ENCODE measurements at regions not wholly inside any gene's neighbourhood (a gene's known extent, or its start where the extent isn't known, plus 50 kb on each side); places are given as distances from the start of the nearest gene placed in this dataset.

DNA sequence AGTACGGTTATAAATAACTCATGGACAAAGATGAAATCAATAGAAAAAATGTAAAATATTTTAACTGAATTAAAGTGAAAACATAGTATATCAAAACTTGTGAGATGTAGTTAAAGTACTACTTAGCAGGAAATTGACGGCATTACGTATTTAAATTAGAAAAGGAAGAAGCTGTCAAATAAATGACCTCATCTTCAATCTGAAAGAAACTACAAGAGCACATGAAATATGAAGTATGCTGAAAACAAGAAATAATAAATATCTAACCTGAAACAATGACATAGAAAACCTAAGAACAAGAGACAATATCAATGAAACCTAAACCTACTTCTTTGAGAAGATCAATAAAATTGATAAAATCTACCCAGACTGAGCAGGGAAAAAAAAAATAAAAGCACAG lies 122.2 kb upstream of the PDE4B start:
- no peak for DNase-seq (ENCODE audit: low spot score)
- 97% methylated on average over 3 of the region's 3 CpGs for WGBS (ENCODE audit: low lambda C conversion rate, missing lambda C conversion rate)
- Histone ChIP-seq H3K36me3 (replicated peaks; ENCODE audit: insufficient read depth, low read depth) (no peaks in the 10 kb centered on the region), H3K4me2 (no peak overlapping the region), H2AFZ (no peak overlapping the region), H3K9me2 (replicated peaks; ENCODE audit: insufficient read depth) (no peaks in the 10 kb centered on the region), H3K27ac (no peak overlapping the region), H3K4me1 (ENCODE audit: insufficient read depth) (no peaks in the 10 kb centered on the region), H3K79me2 (no peaks in the 10 kb centered on the region), H4K20me1 (ENCODE audit: insufficient read depth, poor library complexity, severe bottlenecking) (no peaks in the 10 kb centered on the region), H3K4me3 (no peak overlapping the region), H3K9me3 (ENCODE audit: low read depth) (no peaks in the 10 kb centered on the region), H3K27me3 (no peaks in the 10 kb centered on the region)
- TF ChIP-seq EZH2 (IDR thresholded peaks at IDR 0.05; ENCODE audit: borderline replicate concordance) (no peak), EZH2phosphoT487 (IDR thresholded peaks at IDR 0.05; ENCODE audit: low read depth, severe bottlenecking, unreplicated experiment) (no peak)

DNA sequence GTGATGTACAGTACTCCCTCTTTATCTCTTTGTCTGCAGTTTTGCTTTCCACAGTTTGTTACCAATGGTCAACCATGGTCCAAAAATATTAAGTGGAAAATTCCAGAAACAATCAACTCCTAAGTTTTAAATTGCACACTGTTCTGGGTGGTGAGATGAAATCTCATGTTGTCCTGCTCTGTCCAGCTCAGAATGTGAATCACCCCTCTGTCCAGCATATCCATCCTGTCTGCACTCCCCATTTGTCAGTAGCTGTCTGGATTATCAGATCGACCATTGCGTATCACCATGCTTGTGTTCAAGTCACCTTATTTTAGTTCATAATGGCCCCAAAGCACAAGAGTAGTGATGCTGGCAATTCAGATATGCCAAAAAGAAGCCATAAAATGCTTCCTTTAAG lies 118.2 kb upstream of the PDE4B start:
- H3K4me1 ChIP-seq (ENCODE audit: insufficient read depth), result no peaks in the 10 kb centered on the region
- no peak for TF ChIP-seq EZH2phosphoT487 (IDR thresholded peaks at IDR 0.05; ENCODE audit: low read depth, severe bottlenecking, unreplicated experiment)
- TF ChIP-seq, protein P1, sequence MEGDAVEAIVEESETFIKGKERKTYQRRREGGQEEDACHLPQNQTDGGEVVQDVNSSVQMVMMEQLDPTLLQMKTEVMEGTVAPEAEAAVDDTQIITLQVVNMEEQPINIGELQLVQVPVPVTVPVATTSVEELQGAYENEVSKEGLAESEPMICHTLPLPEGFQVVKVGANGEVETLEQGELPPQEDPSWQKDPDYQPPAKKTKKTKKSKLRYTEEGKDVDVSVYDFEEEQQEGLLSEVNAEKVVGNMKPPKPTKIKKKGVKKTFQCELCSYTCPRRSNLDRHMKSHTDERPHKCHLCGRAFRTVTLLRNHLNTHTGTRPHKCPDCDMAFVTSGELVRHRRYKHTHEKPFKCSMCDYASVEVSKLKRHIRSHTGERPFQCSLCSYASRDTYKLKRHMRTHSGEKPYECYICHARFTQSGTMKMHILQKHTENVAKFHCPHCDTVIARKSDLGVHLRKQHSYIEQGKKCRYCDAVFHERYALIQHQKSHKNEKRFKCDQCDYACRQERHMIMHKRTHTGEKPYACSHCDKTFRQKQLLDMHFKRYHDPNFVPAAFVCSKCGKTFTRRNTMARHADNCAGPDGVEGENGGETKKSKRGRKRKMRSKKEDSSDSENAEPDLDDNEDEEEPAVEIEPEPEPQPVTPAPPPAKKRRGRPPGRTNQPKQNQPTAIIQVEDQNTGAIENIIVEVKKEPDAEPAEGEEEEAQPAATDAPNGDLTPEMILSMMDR (IDR thresholded peaks at IDR 0.05; ENCODE audit: poor library complexity), result no peak
- no peak for TF ChIP-seq EZH2 (IDR thresholded peaks at IDR 0.05; ENCODE audit: borderline replicate concordance)
- no peaks in the 10 kb centered on the region for H3K27me3 ChIP-seq
- H2AFZ ChIP-seq, result no peak overlapping the region
- no peak overlapping the region for H3K4me2 ChIP-seq
- WGBS (ENCODE audit: low lambda C conversion rate, missing lambda C conversion rate), result 100% methylated on average over 2 of the region's 2 CpGs
- H4K20me1 ChIP-seq (ENCODE audit: insufficient read depth, poor library complexity, severe bottlenecking), result no peaks in the 10 kb centered on the region
- H3K27ac ChIP-seq, result no peak overlapping the region
- H3K4me3 ChIP-seq, result no peak overlapping the region
- no peaks in the 10 kb centered on the region for H3K79me2 ChIP-seq
- no peaks in the 10 kb centered on the region for H3K9me3 ChIP-seq (ENCODE audit: low read depth)
- no peaks in the 10 kb centered on the region for H3K36me3 ChIP-seq (replicated peaks; ENCODE audit: insufficient read depth, low read depth)
- H3K9me2 ChIP-seq (replicated peaks; ENCODE audit: insufficient read depth), result no peaks in the 10 kb centered on the region
- DNase-seq (ENCODE audit: low spot score), result no peak

DNA sequence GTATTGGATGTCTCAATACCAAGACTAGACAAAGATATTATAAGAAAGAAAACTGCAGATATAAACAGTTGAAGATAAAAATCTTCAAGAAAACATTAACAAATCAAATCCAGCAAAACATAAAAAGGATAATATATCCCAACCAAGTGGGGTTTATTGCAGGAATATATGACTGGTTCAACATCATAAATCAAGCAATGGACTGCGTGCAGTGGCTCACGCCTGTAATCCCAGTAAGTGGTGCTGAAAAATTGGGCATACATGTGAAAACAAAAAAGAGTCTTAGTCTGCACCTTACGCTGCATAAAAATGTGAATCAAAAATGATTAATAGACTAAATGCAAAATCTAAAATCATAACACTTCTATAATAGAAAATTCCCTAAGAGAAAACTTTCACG lies 112.9 kb upstream of the PDE4B start:
- no peak for DNase-seq (ENCODE audit: low spot score)
- Histone ChIP-seq H2AFZ (no peak overlapping the region), H3K9me2 (replicated peaks; ENCODE audit: insufficient read depth) (no peaks in the 10 kb centered on the region), H3K4me3 (no peak overlapping the region), H3K9me3 (ENCODE audit: low read depth) (no peaks in the 10 kb centered on the region), H3K36me3 (replicated peaks; ENCODE audit: insufficient read depth, low read depth) (peaks cover 2% of the 10 kb centered on the region), H4K20me1 (ENCODE audit: insufficient read depth, poor library complexity, severe bottlenecking) (no peaks in the 10 kb centered on the region), H3K27me3 (no peaks in the 10 kb centered on the region), H3K4me2 (no peak overlapping the region), H3K27ac (no peak overlapping the region), H3K4me1 (ENCODE audit: insufficient read depth) (no peaks in the 10 kb centered on the region), H3K79me2 (no peaks in the 10 kb centered on the region)
- TF ChIP-seq EZH2phosphoT487 (IDR thresholded peaks at IDR 0.05; ENCODE audit: low read depth, severe bottlenecking, unreplicated experiment) (no peak), EZH2 (IDR thresholded peaks at IDR 0.05; ENCODE audit: borderline replicate concordance) (no peak)
- TF ChIP-seq, protein P1 (IDR thresholded peaks at IDR 0.05; ENCODE audit: poor library complexity), result no peak
- 91% methylated on average over 4 of the region's 4 CpGs for WGBS (ENCODE audit: low lambda C conversion rate, missing lambda C conversion rate)

DNA sequence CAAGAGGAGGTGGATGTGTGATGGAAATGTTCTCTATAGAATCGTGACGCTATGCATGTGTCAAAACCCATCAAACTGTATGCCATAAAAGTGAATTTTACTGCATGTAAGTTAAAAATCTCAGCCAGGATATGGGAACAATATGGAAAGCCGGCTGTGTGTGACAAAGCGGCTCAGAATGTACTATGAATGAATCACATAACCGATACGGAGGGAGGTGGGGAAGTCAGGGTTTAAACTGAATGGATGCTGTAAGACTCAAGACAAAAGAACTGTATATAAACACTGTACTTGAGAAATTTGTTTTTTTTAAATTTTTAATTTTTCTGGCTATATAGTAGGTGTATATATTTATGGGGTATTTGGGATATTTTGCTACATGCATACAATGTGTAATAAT lies 111.6 kb upstream of the PDE4B start:
- Histone ChIP-seq H3K4me3 (no peak overlapping the region), H3K9me2 (replicated peaks; ENCODE audit: insufficient read depth) (no peaks in the 10 kb centered on the region), H3K27ac (no peak overlapping the region), H3K9me3 (ENCODE audit: low read depth) (no peaks in the 10 kb centered on the region), H3K27me3 (no peaks in the 10 kb centered on the region), H2AFZ (no peak overlapping the region), H4K20me1 (ENCODE audit: insufficient read depth, poor library complexity, severe bottlenecking) (no peaks in the 10 kb centered on the region), H3K4me2 (no peak overlapping the region), H3K79me2 (no peaks in the 10 kb centered on the region), H3K36me3 (replicated peaks; ENCODE audit: insufficient read depth, low read depth) (peaks cover 2% of the 10 kb centered on the region), H3K4me1 (ENCODE audit: insufficient read depth) (no peaks in the 10 kb centered on the region)
- no peak for DNase-seq (ENCODE audit: low spot score)
- WGBS (ENCODE audit: low lambda C conversion rate, missing lambda C conversion rate), result 86% methylated on average over 6 of the region's 6 CpGs
- TF ChIP-seq EZH2 (IDR thresholded peaks at IDR 0.05; ENCODE audit: borderline replicate concordance) (no peak), EZH2phosphoT487 (IDR thresholded peaks at IDR 0.05; ENCODE audit: low read depth, severe bottlenecking, unreplicated experiment) (no peak)
- TF ChIP-seq, protein P1 (IDR thresholded peaks at IDR 0.05; ENCODE audit: poor library complexity), result no peak

Measured in hepatocyte (in vitro differentiated cells).